Type B pancreatic cell (in vitro differentiated cells): ENCODE measurements at regions not wholly inside any gene's neighbourhood (a gene's known extent, or its start where the extent isn't known, plus 50 kb on each side); places are given as distances from the start of the nearest gene placed in this dataset.

Source experiments
- DNase-seq: peaks from one replicate; pipeline ENCODE4 v3.0.0; 2021; ENCODE audit warnings: mixed read lengths; ENCODE audit not compliant: unreplicated experiment; ENCODE audit errors: extremely low spot score
- H3K27ac Mint-ChIP-seq: 2 replicates; pipeline ENCODE4 v1.8.0; 2021; ENCODE audit warnings: mild to moderate bottlenecking, mixed read lengths
- H3K27me3 Mint-ChIP-seq: 2 replicates; pipeline ENCODE4 v1.8.0; 2021; ENCODE audit warnings: mixed read lengths
- H3K36me3 Mint-ChIP-seq: 2 replicates; pipeline ENCODE4 v1.8.0; 2021; ENCODE audit warnings: mixed read lengths
- H3K4me1 Mint-ChIP-seq: one replicate; pipeline ENCODE4 v1.8.0; 2021; ENCODE audit warnings: mixed read lengths; ENCODE audit not compliant: unreplicated experiment
- H3K4me3 Mint-ChIP-seq: 2 replicates; pipeline ENCODE4 v1.8.0; 2021; ENCODE audit warnings: mild to moderate bottlenecking, mixed read lengths
- H3K9me3 Mint-ChIP-seq: 2 replicates; pipeline ENCODE4 v1.8.0; 2021; ENCODE audit warnings: mixed read lengths
- CTCF ChIP-seq: fragments of 200-600 bp; sonication (generic); conservative IDR thresholded peaks from 2 replicates; pipeline ENCODE4 v1.5.0; 2021; ENCODE audit warnings: antibody characterized with exemption, mild to moderate bottlenecking

GRCh38 chr12:75890141-75890540 is 141.4 kb downstream of the PHLDA1 start:
- Mint-ChIP-seq H3K4me1 (peaks cover 50% of the 10 kb centered on the region), H3K4me3 (no peak overlapping the region), H3K36me3 (no peaks in the 10 kb centered on the region), H3K27ac (peak overlapping the region; percentile 90), H3K27me3 (no peaks in the 10 kb centered on the region), H3K9me3 (peaks cover 5% of the 10 kb centered on the region)
- no peak for DNase-seq
- no peak for TF ChIP-seq CTCF

- peaks cover 57% of the 10 kb centered on the region for H3K4me1 Mint-ChIP-seq
- no peaks in the 10 kb centered on the region for H3K36me3 Mint-ChIP-seq
- peaks cover 9% of the 10 kb centered on the region for H3K9me3 Mint-ChIP-seq
- TF ChIP-seq CTCF: no peak
- H3K27ac Mint-ChIP-seq: peak overlapping the region; percentile 66
- no peak for DNase-seq
- no peaks in the 10 kb centered on the region for H3K27me3 Mint-ChIP-seq
- peak overlapping the region; percentile 32 for H3K4me3 Mint-ChIP-seq
Observed at GRCh38 chr12:75888874-75889613, 142.5 kb downstream of the PHLDA1 start.

GRCh38 chr12:75888399-75888798 is 143.2 kb downstream of the PHLDA1 start:
- Mint-ChIP-seq H3K9me3 (peaks cover 10% of the 10 kb centered on the region), H3K27me3 (no peaks in the 10 kb centered on the region), H3K27ac (peak overlapping the region; percentile 66), H3K4me3 (no peak overlapping the region), H3K4me1 (peaks cover 62% of the 10 kb centered on the region), H3K36me3 (no peaks in the 10 kb centered on the region)
- no peak for TF ChIP-seq CTCF
- DNase-seq: no peak

GRCh38 chr12:75887979-75888378 is 143.6 kb downstream of the PHLDA1 start:
- H3K4me3 Mint-ChIP-seq: no peak overlapping the region
- H3K4me1 Mint-ChIP-seq: peaks cover 61% of the 10 kb centered on the region
- H3K27ac Mint-ChIP-seq: no peak overlapping the region
- peaks cover 10% of the 10 kb centered on the region for H3K9me3 Mint-ChIP-seq
- H3K27me3 Mint-ChIP-seq: no peaks in the 10 kb centered on the region
- no peak for TF ChIP-seq CTCF
- H3K36me3 Mint-ChIP-seq: no peaks in the 10 kb centered on the region
- no peak for DNase-seq

GRCh38 chr12:75884465-75884985 is 147.1 kb downstream of the PHLDA1 start:
- peaks cover 38% of the 10 kb centered on the region for H3K4me1 Mint-ChIP-seq
- no peak overlapping the region for H3K27ac Mint-ChIP-seq
- H3K9me3 Mint-ChIP-seq: peaks cover 5% of the 10 kb centered on the region
- no peak for TF ChIP-seq CTCF
- no peaks in the 10 kb centered on the region for H3K27me3 Mint-ChIP-seq
- H3K4me3 Mint-ChIP-seq: no peak overlapping the region
- no peaks in the 10 kb centered on the region for H3K36me3 Mint-ChIP-seq
- DNase-seq: no peak
